Central memory CD8-positive, alpha-beta T cell (primary cell): ENCODE measurements at regions not wholly inside any gene's neighbourhood (a gene's known extent, or its start where the extent isn't known, plus 50 kb on each side); places are given as distances from the start of the nearest gene placed in this dataset.

Source experiments
- ATAC-seq: fragments of 150-1000 bp; cut with Tn5 transposase; replicated peaks from 2 replicates; pipeline ENCODE4 v1.10.0; 2022; ENCODE audit warnings: mild to moderate bottlenecking, moderate FRiP score, moderate number of reproducible peaks; ENCODE audit not compliant: poor library complexity, severe bottlenecking; ENCODE audit errors: extremely low read depth
- DNase-seq, 2 donors: peaks; one replicate each; pipeline ENCODE4 v3.0.0; 2021; ENCODE audit warnings: low spot score in 2 of 2
- H3K27ac Mint-ChIP-seq: one replicate; pipeline ENCODE4 v1.8.0; 2022; ENCODE audit warnings: low read depth, mild to moderate bottlenecking, moderate library complexity, mixed read lengths
- H3K27me3 Mint-ChIP-seq: one replicate; pipeline ENCODE4 v1.8.0; 2022; ENCODE audit warnings: mixed read lengths
- H3K36me3 Mint-ChIP-seq: one replicate; pipeline ENCODE4 v1.8.0; 2022; ENCODE audit warnings: mild to moderate bottlenecking, moderate library complexity, mixed read lengths; ENCODE audit not compliant: insufficient read depth
- H3K4me1 Mint-ChIP-seq: one replicate; pipeline ENCODE4 v1.8.0; 2022; ENCODE audit warnings: mixed read lengths
- H3K4me3 Mint-ChIP-seq: one replicate; pipeline ENCODE4 v1.8.0; 2022; ENCODE audit warnings: mild to moderate bottlenecking, moderate library complexity, mixed read lengths
- H3K9me3 Mint-ChIP-seq: one replicate; pipeline ENCODE4 v1.8.0; 2022; ENCODE audit warnings: mixed read lengths

GRCh38 chr6:2560140-2560818 lies 190.4 kb downstream of the MYLK4 start:
- Mint-ChIP-seq H3K27me3 (peaks cover 73% of the 10 kb centered on the region), H3K4me3 (no peak overlapping the region), H3K4me1 (peaks cover 9% of the 10 kb centered on the region), H3K36me3 (no peaks in the 10 kb centered on the region), H3K27ac (no peak overlapping the region), H3K9me3 (no peaks in the 10 kb centered on the region)
- DNase-seq, result no peak
- ATAC-seq, result no peak

- no peaks in the 10 kb centered on the region for H3K36me3 Mint-ChIP-seq
- no peak for ATAC-seq
Measured at GRCh38 chr6:2558861-2559801, 191.6 kb downstream of the MYLK4 start.

GRCh38 chr6:2558098-2558680 lies 192.5 kb downstream of the MYLK4 start:
- DNase-seq (no peak), ATAC-seq (no peak)
- no peak overlapping the region for H3K4me3 Mint-ChIP-seq
- H3K9me3 Mint-ChIP-seq, result no peaks in the 10 kb centered on the region
- no peaks in the 10 kb centered on the region for H3K4me1 Mint-ChIP-seq
- no peaks in the 10 kb centered on the region for H3K36me3 Mint-ChIP-seq
- H3K27me3 Mint-ChIP-seq, result peaks cover 83% of the 10 kb centered on the region
- H3K27ac Mint-ChIP-seq, result no peak overlapping the region

More at GRCh38 chr6:2558861-2559801, 191.6 kb downstream of the MYLK4 start:
- peaks cover 84% of the 10 kb centered on the region for H3K27me3 Mint-ChIP-seq
- H3K27ac Mint-ChIP-seq, result no peak overlapping the region
- no peaks in the 10 kb centered on the region for H3K9me3 Mint-ChIP-seq
- H3K4me3 Mint-ChIP-seq, result no peak overlapping the region
- peaks cover 8% of the 10 kb centered on the region for H3K4me1 Mint-ChIP-seq
- DNase-seq, result no peak

DNA sequence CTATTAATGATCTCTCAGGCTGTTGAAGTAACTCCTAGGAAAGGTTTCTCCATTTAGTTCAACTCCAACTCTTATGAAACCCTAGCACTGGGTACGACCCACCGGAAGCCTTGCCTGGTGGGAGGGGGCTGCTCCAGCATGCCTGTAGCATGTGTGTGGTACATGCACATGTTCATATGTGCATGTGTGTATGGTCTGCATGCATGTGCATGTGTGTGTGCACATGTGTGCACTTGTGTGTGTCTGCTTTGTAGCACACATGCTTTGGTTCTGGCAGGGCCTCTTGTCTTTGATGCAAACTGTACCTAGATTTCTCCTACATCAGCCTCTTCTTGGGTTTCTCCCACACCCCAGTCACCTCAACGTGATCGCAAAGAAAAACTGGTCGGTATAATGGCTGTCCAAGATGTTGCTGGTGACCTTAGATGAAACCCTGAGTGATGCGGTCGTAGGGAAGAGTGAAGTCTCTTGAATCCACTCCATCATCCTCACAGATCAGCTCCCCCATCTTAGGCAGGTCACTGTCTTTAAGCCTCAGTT lies 193.5 kb downstream of the MYLK4 start:
- H3K27me3 Mint-ChIP-seq, result peaks cover 80% of the 10 kb centered on the region
- H3K4me1 Mint-ChIP-seq, result no peaks in the 10 kb centered on the region
- no peaks in the 10 kb centered on the region for H3K9me3 Mint-ChIP-seq
- no peaks in the 10 kb centered on the region for H3K36me3 Mint-ChIP-seq
- H3K27ac Mint-ChIP-seq, result no peak overlapping the region
- DNase-seq (no peak), ATAC-seq (no peak)
- no peak overlapping the region for H3K4me3 Mint-ChIP-seq

GRCh38 chr6:2556761-2557160 lies 194.0 kb downstream of the MYLK4 start:
- Mint-ChIP-seq H3K36me3 (no peaks in the 10 kb centered on the region), H3K4me1 (no peaks in the 10 kb centered on the region), H3K27me3 (peaks cover 75% of the 10 kb centered on the region), H3K27ac (no peak overlapping the region), H3K9me3 (no peaks in the 10 kb centered on the region), H3K4me3 (no peak overlapping the region)
- DNase-seq (no peak), ATAC-seq (no peak)

DNA sequence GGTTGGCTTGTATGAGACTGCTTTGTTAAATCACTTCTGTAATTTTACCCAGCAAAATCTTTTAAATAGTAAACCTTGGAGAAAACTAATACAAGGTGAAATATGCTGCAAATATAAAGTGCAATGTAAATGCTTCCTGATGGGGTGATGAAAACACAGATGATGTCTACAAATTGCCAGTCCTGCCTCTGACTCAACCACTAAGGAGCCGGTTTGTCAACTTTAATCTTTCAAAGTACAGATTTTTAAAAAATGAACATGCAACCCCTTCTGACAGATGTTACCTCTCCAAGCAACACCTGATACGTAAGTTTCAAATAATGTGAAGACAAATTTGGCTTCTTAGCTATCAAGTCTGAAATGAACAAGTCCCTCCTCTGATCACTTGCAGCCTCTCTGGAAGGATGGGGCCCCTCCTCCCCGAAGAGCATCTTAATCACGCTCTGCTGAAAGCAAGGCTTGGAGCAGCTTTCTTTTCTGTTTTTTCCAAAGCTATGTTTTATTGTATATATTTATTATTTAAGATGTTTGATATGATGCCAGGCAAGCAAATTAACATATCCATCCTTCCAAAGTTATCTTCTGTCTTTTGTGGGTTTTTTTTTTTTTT lies 196.0 kb downstream of the MYLK4 start:
- ATAC-seq (no peak), DNase-seq (no peak)
- H3K9me3 Mint-ChIP-seq, result no peaks in the 10 kb centered on the region
- no peak overlapping the region for H3K4me3 Mint-ChIP-seq
- H3K27me3 Mint-ChIP-seq, result peaks cover 58% of the 10 kb centered on the region
- no peaks in the 10 kb centered on the region for H3K36me3 Mint-ChIP-seq
- no peak overlapping the region for H3K27ac Mint-ChIP-seq
- H3K4me1 Mint-ChIP-seq, result no peaks in the 10 kb centered on the region

GRCh38 chr6:2552526-2553154 lies 198.1 kb downstream of the MYLK4 start:
- Mint-ChIP-seq H3K4me1 (no peaks in the 10 kb centered on the region), H3K27ac (no peak overlapping the region), H3K27me3 (peaks cover 61% of the 10 kb centered on the region), H3K9me3 (no peaks in the 10 kb centered on the region), H3K36me3 (no peaks in the 10 kb centered on the region), H3K4me3 (no peak overlapping the region)
- DNase-seq, result no peak
- no peak for ATAC-seq

GRCh38 chr6:2551705-2552104 lies 199.0 kb downstream of the MYLK4 start:
- no peak overlapping the region for H3K27ac Mint-ChIP-seq
- no peak overlapping the region for H3K4me3 Mint-ChIP-seq
- H3K27me3 Mint-ChIP-seq, result peaks cover 59% of the 10 kb centered on the region
- H3K9me3 Mint-ChIP-seq, result no peaks in the 10 kb centered on the region
- H3K4me1 Mint-ChIP-seq, result no peaks in the 10 kb centered on the region
- H3K36me3 Mint-ChIP-seq, result no peaks in the 10 kb centered on the region
- ATAC-seq, result no peak
- no peak for DNase-seq

DNA sequence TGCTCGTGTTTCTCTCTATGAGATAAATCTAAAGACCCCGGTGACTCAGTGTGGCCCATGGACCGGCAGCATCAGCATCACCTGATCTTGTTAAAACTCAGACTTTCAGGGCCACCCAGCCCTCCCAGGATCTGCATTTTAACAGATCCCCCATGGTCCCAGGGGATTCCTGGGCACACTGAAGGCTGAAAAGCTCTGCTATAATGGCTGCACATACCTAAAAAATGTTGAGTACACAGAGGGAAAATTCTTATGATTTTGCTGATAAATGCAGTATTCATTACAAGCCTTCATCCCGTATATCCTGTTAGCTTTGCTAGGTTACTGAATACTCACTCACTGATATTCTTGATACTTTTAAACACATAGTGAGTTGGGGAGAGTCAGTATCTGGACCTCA lies 200.5 kb downstream of the MYLK4 start:
- no peaks in the 10 kb centered on the region for H3K9me3 Mint-ChIP-seq

DNA sequence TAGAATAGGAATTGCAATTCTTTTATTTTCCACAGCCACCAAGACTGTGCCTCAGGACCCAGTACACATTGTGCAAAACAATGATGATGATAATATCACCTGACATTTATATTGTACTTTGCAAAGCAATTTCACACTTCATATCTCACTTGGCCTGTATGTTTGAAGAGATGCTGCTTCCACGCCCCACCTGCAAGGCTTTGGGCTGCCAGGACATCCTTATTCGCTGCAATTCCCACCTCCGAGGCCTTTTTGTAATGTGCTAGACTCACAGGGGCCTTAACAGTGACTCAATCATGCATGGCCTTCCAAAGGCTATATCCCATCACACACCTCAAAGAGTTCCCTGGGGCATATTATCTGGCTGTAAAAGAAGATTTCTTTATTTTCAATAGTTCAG lies 200.9 kb downstream of the MYLK4 start:
- Mint-ChIP-seq H3K36me3 (no peaks in the 10 kb centered on the region), H3K9me3 (no peaks in the 10 kb centered on the region), H3K27ac (no peak overlapping the region), H3K4me3 (no peak overlapping the region), H3K4me1 (no peaks in the 10 kb centered on the region), H3K27me3 (peaks cover 55% of the 10 kb centered on the region)
- ATAC-seq, result no peak
- no peak for DNase-seq

More for the DNA sequence above, 200.5 kb downstream of the MYLK4 start:
- ATAC-seq (no peak), DNase-seq (no peak)
- Mint-ChIP-seq H3K27ac (no peak overlapping the region), H3K4me1 (no peaks in the 10 kb centered on the region), H3K36me3 (no peaks in the 10 kb centered on the region), H3K27me3 (peaks cover 59% of the 10 kb centered on the region), H3K4me3 (no peak overlapping the region)

DNA sequence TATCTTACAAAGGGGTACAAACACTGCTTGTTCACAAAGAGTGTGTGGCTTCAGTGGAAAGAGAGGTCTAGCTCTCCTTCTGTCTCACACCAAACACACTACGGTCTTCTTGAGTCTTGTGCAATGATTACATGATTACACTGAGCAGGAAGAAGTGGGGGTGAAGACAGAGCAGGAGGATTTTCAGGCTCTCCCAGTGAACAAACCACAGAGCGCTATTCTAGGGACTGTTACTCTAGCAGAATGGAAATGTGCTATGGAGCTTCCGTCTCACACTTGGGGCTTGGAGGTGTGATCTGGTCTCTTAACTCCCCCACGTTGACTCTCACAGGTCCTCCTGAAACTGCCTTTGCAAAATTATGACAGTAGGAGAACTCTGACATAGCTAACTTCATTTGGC lies 203.4 kb downstream of the MYLK4 start:
- Mint-ChIP-seq H3K27ac (no peak overlapping the region), H3K4me1 (peaks cover 15% of the 10 kb centered on the region), H3K4me3 (no peak overlapping the region), H3K27me3 (peaks cover 41% of the 10 kb centered on the region), H3K36me3 (peaks cover 2% of the 10 kb centered on the region), H3K9me3 (no peaks in the 10 kb centered on the region)
- ATAC-seq (no peak), DNase-seq (no peak)

- ATAC-seq (no peak), DNase-seq (no peak)
- no peak overlapping the region for H3K27ac Mint-ChIP-seq
- peaks cover 2% of the 10 kb centered on the region for H3K36me3 Mint-ChIP-seq
- no peak overlapping the region for H3K4me3 Mint-ChIP-seq
- peaks cover 41% of the 10 kb centered on the region for H3K27me3 Mint-ChIP-seq
- H3K9me3 Mint-ChIP-seq, result no peaks in the 10 kb centered on the region
- H3K4me1 Mint-ChIP-seq, result peaks cover 16% of the 10 kb centered on the region
Measured at GRCh38 chr6:2546901-2547300, 203.8 kb downstream of the MYLK4 start.
